H1 (cell line): ENCODE measurements at regions not wholly inside any gene's neighbourhood (a gene's known extent, or its start where the extent isn't known, plus 50 kb on each side); places are given as distances from the start of the nearest gene placed in this dataset.

Source experiments
- CTCF ChIA-PET: fragments of 300-600 bp; sonication (Branson Sonifier 250); formaldehyde crosslinking; loops from one replicate; lab custom pipeline; 2021; ENCODE audit not compliant: partially characterized antibody; lab: Charles Lee
- POLR2A ChIA-PET: fragments of 300-600 bp; sonication (Branson Sonifier 250); formaldehyde crosslinking; loops from one replicate; lab custom pipeline; 2021; ENCODE audit warnings: inconsistent platforms; ENCODE audit not compliant: partially characterized antibody; lab: Charles Lee
- DNase-seq, 2 experiments: peaks; one replicate each; pipeline versions ENCODE4 v3.0.0 to v3.0.0-alpha.2; 2010 to 2022; ENCODE audit warnings: low spot score in 2 of 2, low read depth in 1 of 2, mixed read lengths in 1 of 2
- FAIRE-seq: peaks from 2 replicates; lab custom pipeline; 2011; peaks lifted over from hg19 to GRCh38; lab: Jason Lieb, UNC
- H2AFZ ChIP-seq: 2 replicates; pipeline ENCODE4 v1.8.1; 2012; ENCODE audit warnings: low read length, inconsistent platforms
- H2AK5ac ChIP-seq: 2 replicates; pipeline ENCODE4 v1.6.1; 2013; ENCODE audit warnings: low read depth, low read length
- H2BK120ac ChIP-seq: replicated peaks from 2 replicates; pipeline ENCODE3; 2013; ENCODE audit warnings: low read depth, low read length, inconsistent platforms
- H2BK12ac ChIP-seq: 2 replicates; pipeline ENCODE4 v1.6.1; 2013; ENCODE audit warnings: low read depth, low read length
- H2BK15ac ChIP-seq: 2 replicates; pipeline ENCODE4 v1.6.1; 2013; ENCODE audit warnings: low read length
- H2BK20ac ChIP-seq: 2 replicates; pipeline ENCODE4 v1.6.1; 2013; ENCODE audit warnings: low read length
- H2BK5ac ChIP-seq: 2 replicates; pipeline ENCODE4 v1.6.1; 2013; ENCODE audit warnings: low read depth, low read length
- H3K14ac ChIP-seq: 2 replicates; pipeline ENCODE4 v1.6.1; 2013; ENCODE audit warnings: inconsistent platforms; ENCODE audit not compliant: insufficient read length
- H3K18ac ChIP-seq: 2 replicates; pipeline ENCODE4 v1.6.1; 2013; ENCODE audit warnings: low read length; ENCODE audit errors: extremely low read depth
- H3K23ac ChIP-seq: 2 replicates; pipeline ENCODE4 v1.6.1; 2013; ENCODE audit warnings: inconsistent platforms; ENCODE audit not compliant: insufficient read length
- H3K23me2 ChIP-seq: 2 replicates; pipeline ENCODE4 v1.6.1; 2013; ENCODE audit warnings: low read depth, low read length
- H3K27ac ChIP-seq: 2 replicates; pipeline ENCODE4 v1.6.1; 2011; ENCODE audit warnings: low read depth, low read length, inconsistent platforms
- H3K27me3 ChIP-seq, 4 experiments: replicated peaks in 1 of 4; 1 replicate in 1 of 4; 2 replicates in 3 of 4; pipeline versions ENCODE4 v1.6.1 to v1.8.1; 2011 to 2013; ENCODE audit warnings: low read length in 3 of 4, mild to moderate bottlenecking in 3 of 4, inconsistent platforms in 2 of 4, mixed read lengths in 2 of 4, moderate library complexity in 1 of 4; ENCODE audit not compliant: control insufficient read depth in 3 of 4, insufficient read depth in 3 of 4; ENCODE audit errors: extremely low read depth in 1 of 4
- H3K36me3 ChIP-seq, 4 experiments: 2 replicates each; pipeline versions ENCODE4 v1.6.1 to v1.8.1; 2011 to 2013; ENCODE audit warnings: mild to moderate bottlenecking in 4 of 4, low read length in 3 of 4, moderate library complexity in 2 of 4, control low read depth in 1 of 4, inconsistent platforms in 1 of 4; ENCODE audit not compliant: insufficient read depth in 4 of 4, control insufficient read depth in 2 of 4
- H3K4ac ChIP-seq: replicated peaks from 2 replicates; pipeline ENCODE3; 2013; ENCODE audit warnings: low read length, low read depth, mixed read lengths, inconsistent platforms; ENCODE audit not compliant: insufficient read length
- H3K4me1 ChIP-seq, 4 experiments: replicated peaks in 1 of 4; 1 replicate in 1 of 4; 2 replicates in 3 of 4; pipeline versions ENCODE4 v1.6.1 to v1.8.1; 2011 to 2013; ENCODE audit warnings: low read length in 3 of 4, inconsistent platforms in 2 of 4, mixed read lengths in 1 of 4; ENCODE audit not compliant: insufficient read depth in 4 of 4, control insufficient read depth in 3 of 4
- H3K4me2 ChIP-seq, 2 experiments: 2 replicates each; pipeline versions ENCODE4 v1.6.1 to v1.8.1; 2011 to 2013; ENCODE audit warnings: low read depth in 2 of 2, low read length in 2 of 2, control low read depth in 1 of 2, inconsistent platforms in 1 of 2, mild to moderate bottlenecking in 1 of 2; ENCODE audit not compliant: insufficient read depth in 1 of 2
- H3K4me3 ChIP-seq, 4 experiments: fragments of 200-600, 300-600 bp in 1 of 4; sonication (generic), shearing (Covaris generic), sonication (Bioruptor Twin) in 1 of 4; 2 replicates each; pipeline versions ENCODE4 v1.5.1 to v1.8.1; 2011 to 2016; ENCODE audit warnings: low read length in 4 of 4, low read depth in 3 of 4, control low read depth in 2 of 4, inconsistent platforms in 2 of 4, mild to moderate bottlenecking in 2 of 4, mixed read lengths in 1 of 4, moderate library complexity in 1 of 4; ENCODE audit not compliant: insufficient read depth in 2 of 4; ENCODE audit errors: extremely low read depth in 1 of 4
- H3K56ac ChIP-seq: replicated peaks from 2 replicates; pipeline ENCODE3; 2013; ENCODE audit warnings: low read depth, mild to moderate bottlenecking, mixed read lengths, low read length, inconsistent platforms; ENCODE audit not compliant: insufficient read length
- H3K79me1 ChIP-seq: 2 replicates; pipeline ENCODE4 v1.6.1; 2013; ENCODE audit warnings: low read depth, low read length, control low read depth
- H3K79me2 ChIP-seq, 2 experiments: 2 replicates each; pipeline versions ENCODE4 v1.6.1 to v1.8.1; 2012 to 2013; ENCODE audit warnings: low read length in 2 of 2, mild to moderate bottlenecking in 2 of 2, inconsistent platforms in 1 of 2; ENCODE audit not compliant: insufficient read depth in 2 of 2, control insufficient read depth in 1 of 2
- H3K9ac ChIP-seq, 4 experiments: replicated peaks in 1 of 4; 1 replicate in 1 of 4; 2 replicates in 3 of 4; pipeline versions ENCODE4 v1.6.1 to v1.8.1; 2011 to 2013; ENCODE audit warnings: low read depth in 3 of 4, low read length in 3 of 4, control low read depth in 2 of 4, mild to moderate bottlenecking in 2 of 4, moderate library complexity in 2 of 4, inconsistent platforms in 1 of 4; ENCODE audit errors: extremely low read depth in 1 of 4
- H3K9me3 ChIP-seq, 2 experiments: 2 replicates each; pipeline versions ENCODE4 v1.6.1 to v1.8.1; 2012 to 2013; ENCODE audit warnings: mild to moderate bottlenecking in 2 of 2, moderate library complexity in 2 of 2, control low read depth in 1 of 2, inconsistent platforms in 1 of 2, low read depth in 1 of 2, low read length in 1 of 2, mixed read lengths in 1 of 2; ENCODE audit not compliant: insufficient read depth in 2 of 2
- H4K20me1 ChIP-seq, 2 experiments: replicated peaks in 1 of 2; 2 replicates each; pipeline versions ENCODE3 to v1.8.1; 2011 to 2013; ENCODE audit warnings: inconsistent platforms in 2 of 2, low read length in 2 of 2, mild to moderate bottlenecking in 1 of 2; ENCODE audit not compliant: insufficient read depth in 2 of 2, control insufficient read depth in 1 of 2
- H4K5ac ChIP-seq: 2 replicates; pipeline ENCODE4 v1.6.1; 2013; ENCODE audit warnings: low read length, low read depth, mixed read lengths, inconsistent platforms; ENCODE audit not compliant: insufficient read length
- H4K8ac ChIP-seq: 2 replicates; pipeline ENCODE4 v1.8.0; 2013; ENCODE audit warnings: mild to moderate bottlenecking, moderate library complexity, low read length, inconsistent platforms; ENCODE audit not compliant: insufficient read depth; ENCODE audit errors: extremely low read depth
- H4K91ac ChIP-seq: replicated peaks from 2 replicates; pipeline ENCODE3; 2013; ENCODE audit warnings: low read length, mixed read lengths, inconsistent platforms; ENCODE audit not compliant: insufficient read length
- CEBPB ChIP-seq: IDR thresholded peaks from 2 replicates; pipeline ENCODE4 v1.6.1; 2012; ENCODE audit warnings: low read depth, low read length
- EP300 ChIP-seq, 2 experiments: IDR thresholded peaks; 1 replicate in 1 of 2; 2 replicates in 1 of 2; pipeline ENCODE4 v1.6.1; 2011 to 2012; ENCODE audit warnings: low read depth in 2 of 2, low read length in 2 of 2, mild to moderate bottlenecking in 2 of 2, borderline replicate concordance in 1 of 2, inconsistent platforms in 1 of 2, moderate library complexity in 1 of 2
- JUND ChIP-seq: IDR thresholded peaks from 2 replicates; pipeline ENCODE4 v1.6.1; 2011; ENCODE audit warnings: mild to moderate bottlenecking, improper control_type of control experiment, low read length
- KDM1A ChIP-seq: fragments of 200-600, 300-600 bp; sonication (generic); IDR thresholded peaks from 2 replicates; pipeline ENCODE4 v1.7.1; 2016; ENCODE audit warnings: mild to moderate bottlenecking, low read length, borderline replicate concordance
- SUZ12 ChIP-seq: fragments of 200-600 bp; sonication (generic); IDR thresholded peaks from 2 replicates; pipeline ENCODE4 v1.6.1; 2012; ENCODE audit warnings: mild to moderate bottlenecking, inconsistent platforms, low read length, moderate library complexity, mixed read lengths
- TAF1 ChIP-seq: IDR thresholded peaks from 2 replicates; pipeline ENCODE4 v1.6.1; 2011; ENCODE audit warnings: mild to moderate bottlenecking, low read depth, low read length
- WGBS, 2 experiments: shearing (Covaris generic) in 1 of 2; methylation state at CpG; one replicate each; pipeline versions ENCODE4 v1.1.6 to v1.1.7; 2013 to 2015; ENCODE audit warnings: low lambda C conversion rate in 2 of 2, mixed read lengths in 2 of 2, inconsistent platforms in 1 of 2, low coverage in 1 of 2, missing lambda C conversion rate in 1 of 2; ENCODE audit not compliant: insufficient replicate concordance in 2 of 2, insufficient coverage in 1 of 2, insufficient read length in 1 of 2; ENCODE audit errors: extremely low coverage in 1 of 2, missing lambda C conversion rate in 1 of 2; 5-methylcytosine and 5-hydroxymethylcytosine counted together

GRCh38 chr12:42683933-42684801 lies 94.6 kb upstream of the PRICKLE1 start:
- H3K56ac ChIP-seq, result no peak overlapping the region
- no peak overlapping the region for H2AK5ac ChIP-seq
- no peak overlapping the region for H4K5ac ChIP-seq
- H3K23me2 ChIP-seq, result no peaks in the 10 kb centered on the region
- H3K79me2 ChIP-seq, result no peaks in the 10 kb centered on the region
- H4K8ac ChIP-seq, result no peak overlapping the region
- H3K27ac ChIP-seq, result no peak overlapping the region
- H3K27me3 ChIP-seq, result no peaks in the 10 kb centered on the region
- H3K4me2 ChIP-seq, result 0 out of 4 replicates have a peak overlapping the region, but pooled peaks of 1 of the 2 experiments have one; percentile 24
- no peak overlapping the region for H3K23ac ChIP-seq
- H3K4me1 ChIP-seq, result peaks cover 0 to 8% (median 6%) of the 10 kb centered on the region in 4 experiments; a peak in 4 of 7 replicates
- no peak overlapping the region for H3K4ac ChIP-seq
- TF ChIP-seq KDM1A (no peak), TAF1 (no peak), JUND (no peak), EP300 (IDR thresholded peaks at IDR 0.05; ENCODE audit: borderline replicate concordance in 1 of 2, low read depth in 2 of 2, low read length in 2 of 2) (no peak), SUZ12 (no peak), CEBPB (peak; percentile 58; the same call in 1 of the 2 replicates)
- H3K4me3 ChIP-seq, result no peak overlapping the region
- ChIA-PET CTCF (no interaction called here), POLR2A (interaction anchor here (1.0 to 1.4 kb wide), 2 partner anchors 11 to 14 kb away, joined by 3 to 4 read pairs; no protein-coding TSS in a partner anchor)
- no peak for DNase-seq
- no peaks in the 10 kb centered on the region for H3K79me1 ChIP-seq
- H2BK20ac ChIP-seq, result no peak overlapping the region
- no peak overlapping the region for H2BK15ac ChIP-seq
- no peak overlapping the region for H3K18ac ChIP-seq
- H3K14ac ChIP-seq, result no peak overlapping the region
- H2AFZ ChIP-seq, result no peak overlapping the region
- H3K9ac ChIP-seq, result no peak overlapping the region
- no peak overlapping the region for H2BK5ac ChIP-seq
- 40% methylated on average over 4 of the region's 4 CpGs; no CpG with 5 or more reads in 1 of the 2 experiments for WGBS, 2 experiments
- no peak overlapping the region for H4K91ac ChIP-seq
- H3K9me3 ChIP-seq, result no peaks in the 10 kb centered on the region
- no peaks in the 10 kb centered on the region for H3K36me3 ChIP-seq
- H4K20me1 ChIP-seq, result no peaks in the 10 kb centered on the region
- no peak overlapping the region for H2BK120ac ChIP-seq
- H2BK12ac ChIP-seq, result no peak overlapping the region
- no peak for FAIRE-seq
